Activated CD8-positive, alpha-beta memory T cell treated with anti-CD3 and anti-CD28 coated beads for 36 hours (primary cell): ENCODE measurements at regions not wholly inside any gene's neighbourhood (a gene's known extent, or its start where the extent isn't known, plus 50 kb on each side); places are given as distances from the start of the nearest gene placed in this dataset.

Experiments
- CTCF ChIA-PET: fragments of 350-600 bp; sonication (Branson Sonifier 250); formaldehyde crosslinking; loops from one replicate; lab custom pipeline; 2021; ENCODE audit warnings: antibody characterized with exemption; lab: Charles Lee
- POLR2A ChIA-PET: fragments of 350-600 bp; sonication (Branson Sonifier 250); formaldehyde crosslinking; loops from one replicate; lab custom pipeline; 2021; ENCODE audit warnings: antibody characterized with exemption; lab: Charles Lee

DNA sequence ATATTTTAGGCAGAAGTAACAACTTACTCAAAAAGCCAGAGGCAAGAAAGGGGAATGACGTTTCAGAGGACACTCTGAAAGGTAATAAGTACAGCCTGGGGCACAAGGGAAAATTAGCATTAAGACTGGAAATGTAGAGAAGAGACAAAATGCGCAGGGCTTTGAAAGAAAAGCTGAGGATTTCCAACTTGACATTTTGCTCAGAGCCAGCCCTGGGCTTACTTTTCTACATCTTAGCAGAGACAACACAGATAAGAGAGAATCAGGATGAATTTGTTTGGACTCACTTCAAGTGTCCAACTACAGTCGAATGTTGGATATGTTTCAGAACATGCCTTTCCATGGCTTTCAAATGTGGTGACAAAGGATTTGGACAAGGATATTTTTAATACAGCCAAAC is 808.9 kb upstream of the LUZP2 start:
- POLR2A ChIA-PET: no interaction called here
- CTCF ChIA-PET: no interaction called here

DNA sequence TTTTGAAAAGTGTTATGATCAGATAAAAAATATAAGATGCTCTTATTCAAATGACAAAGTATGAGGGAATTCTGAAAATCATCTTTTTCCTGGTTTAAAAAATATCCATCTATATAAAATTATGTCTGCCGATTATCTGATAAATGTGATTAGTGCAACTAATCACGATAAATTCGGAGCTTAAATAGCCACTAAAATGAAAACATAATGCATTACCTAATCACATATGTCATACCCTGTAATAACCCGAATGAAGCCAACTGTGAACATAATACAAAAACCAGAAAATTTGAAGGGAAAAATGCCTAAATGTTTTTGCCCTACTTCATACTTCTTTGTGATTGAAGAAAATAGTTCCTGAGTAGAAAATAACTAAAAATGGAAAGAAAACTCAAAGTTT is 808.4 kb upstream of the LUZP2 start:
- ChIA-PET CTCF (no interaction called here), POLR2A (no interaction called here)

DNA sequence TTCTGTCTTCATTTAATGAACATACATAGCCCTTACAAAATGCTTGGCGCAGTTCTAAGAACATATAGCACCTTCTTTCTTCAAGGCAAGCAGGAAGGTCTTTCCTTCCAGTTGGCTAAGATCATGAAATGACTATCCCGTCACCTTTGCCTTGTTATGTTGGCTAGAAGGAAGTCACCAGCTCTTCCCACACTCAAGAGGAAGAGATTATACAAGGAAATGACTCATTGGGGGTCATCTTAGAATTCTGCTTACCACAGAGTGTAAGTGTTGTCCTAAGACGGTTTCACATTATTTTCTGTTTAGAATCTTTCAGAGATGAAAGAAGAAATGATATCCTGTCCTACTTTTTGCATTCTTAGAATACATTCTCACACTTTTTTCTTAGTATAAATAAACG is 808.0 kb upstream of the LUZP2 start:
- ChIA-PET CTCF (no interaction called here), POLR2A (no interaction called here)

DNA sequence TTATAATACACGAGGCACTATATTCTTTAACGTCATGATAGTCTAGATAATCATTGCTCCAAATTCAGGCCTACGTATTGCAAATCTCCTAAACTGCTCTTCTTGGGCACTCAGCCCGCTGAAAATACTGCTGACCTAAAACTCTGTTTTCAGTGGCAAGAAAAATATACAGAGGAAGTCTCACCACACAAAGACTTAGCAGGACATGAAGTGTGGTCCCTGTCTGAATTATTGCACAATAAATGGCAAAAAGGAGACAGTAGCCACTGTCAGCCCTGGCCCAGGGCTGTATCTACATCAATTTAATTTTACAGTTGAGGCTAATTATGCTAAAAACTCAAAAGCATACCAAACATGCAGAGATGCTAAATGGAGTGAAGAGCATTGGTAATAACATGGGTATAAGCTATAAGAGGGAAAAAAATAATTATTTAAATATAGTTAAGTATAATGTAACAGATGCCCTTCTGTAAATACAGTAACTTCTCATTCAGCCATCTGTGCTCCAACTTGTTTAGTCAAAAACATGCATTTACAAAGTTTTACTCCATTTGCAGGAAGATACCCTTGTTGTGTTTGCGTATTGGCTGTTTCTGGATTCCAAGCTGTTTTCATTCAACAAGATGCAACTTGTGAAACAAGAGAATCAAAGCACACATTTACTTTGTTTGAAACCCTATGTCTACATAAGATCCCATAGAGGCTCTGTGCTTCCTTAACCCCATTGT is 800.0 kb upstream of the LUZP2 start:
- POLR2A ChIA-PET: no interaction called here
- CTCF ChIA-PET: no interaction called here

DNA sequence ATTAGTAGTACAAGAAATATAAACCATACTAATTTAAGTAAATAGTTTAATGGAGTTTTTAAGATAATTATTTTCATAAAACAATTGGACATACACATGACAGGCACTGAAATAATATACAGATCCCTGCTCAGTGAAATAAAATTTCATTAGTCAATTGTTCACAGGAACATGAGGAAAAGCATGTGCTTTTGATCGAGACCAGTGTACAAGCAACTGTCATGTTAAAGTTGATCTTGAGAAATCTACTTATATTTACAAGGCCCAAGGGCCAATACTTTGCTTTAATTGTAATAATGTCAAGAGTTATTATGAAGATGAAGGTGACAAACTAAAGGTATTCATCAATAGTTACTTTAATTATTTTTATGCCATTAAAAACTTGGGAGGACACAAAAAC is 792.7 kb upstream of the LUZP2 start:
- ChIA-PET CTCF (no interaction called here), POLR2A (no interaction called here)

DNA sequence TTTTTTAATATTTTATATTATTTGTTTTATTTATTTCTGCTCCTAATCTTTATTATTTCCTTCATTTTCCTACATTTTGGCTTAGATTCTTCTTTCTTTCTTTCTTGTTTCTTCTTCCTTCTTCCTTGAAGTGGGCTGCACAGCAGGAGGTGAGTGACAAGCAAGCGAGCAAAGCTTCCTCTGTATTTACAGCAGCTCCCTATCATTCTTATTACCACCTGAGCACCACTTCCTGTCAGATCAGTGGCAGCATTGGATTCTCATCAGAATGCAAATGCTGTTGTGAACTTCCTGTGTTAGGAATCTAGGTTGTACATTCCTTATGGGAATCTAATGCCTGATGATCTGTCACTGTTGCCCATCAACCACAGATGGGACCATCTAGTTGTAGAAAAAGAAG is 784.9 kb upstream of the LUZP2 start:
- POLR2A ChIA-PET: no interaction called here
- CTCF ChIA-PET: no interaction called here

DNA sequence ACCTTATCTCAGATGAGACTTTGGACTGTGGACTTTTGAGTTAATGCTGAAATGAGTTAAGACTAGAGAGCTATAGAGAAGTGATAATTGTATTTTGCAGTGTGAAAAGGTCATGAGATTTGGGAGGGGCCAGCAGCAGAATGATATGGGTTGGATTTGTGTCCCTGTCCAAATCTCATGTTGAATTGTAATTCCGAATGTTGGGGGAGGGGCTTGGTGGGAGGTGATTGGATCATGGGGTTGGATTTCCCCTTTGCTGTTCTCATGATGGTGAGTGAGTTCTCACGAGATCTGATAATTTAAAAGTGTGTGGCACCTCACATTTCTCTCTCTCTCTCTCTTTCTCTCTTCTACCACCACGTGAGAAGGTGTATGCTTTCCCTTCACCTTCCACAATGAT is 777.8 kb upstream of the LUZP2 start:
- CTCF ChIA-PET: no interaction called here

DNA sequence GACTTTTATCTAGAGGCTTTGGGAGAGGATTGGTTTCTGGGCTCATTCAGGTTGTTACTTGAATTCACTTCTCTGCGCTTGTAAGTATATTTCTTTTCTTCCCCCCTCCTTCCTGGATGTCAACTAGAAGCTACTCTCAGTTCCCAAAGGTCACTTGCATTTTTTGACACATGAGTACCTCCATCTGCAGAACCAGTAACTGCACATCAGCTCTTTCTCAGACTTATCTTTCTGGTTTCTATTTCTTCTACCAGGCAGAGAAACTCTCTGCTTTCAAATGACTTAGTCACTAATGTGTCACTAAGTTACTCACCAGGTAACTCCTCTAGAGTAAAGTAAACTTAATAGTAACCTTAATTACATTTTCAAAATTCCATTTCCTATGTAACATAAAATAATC is 773.0 kb upstream of the LUZP2 start:
- CTCF ChIA-PET: no interaction called here
- POLR2A ChIA-PET: no interaction called here

More for the DNA sequence above, 777.8 kb upstream of the LUZP2 start:
- POLR2A ChIA-PET: no interaction called here

DNA sequence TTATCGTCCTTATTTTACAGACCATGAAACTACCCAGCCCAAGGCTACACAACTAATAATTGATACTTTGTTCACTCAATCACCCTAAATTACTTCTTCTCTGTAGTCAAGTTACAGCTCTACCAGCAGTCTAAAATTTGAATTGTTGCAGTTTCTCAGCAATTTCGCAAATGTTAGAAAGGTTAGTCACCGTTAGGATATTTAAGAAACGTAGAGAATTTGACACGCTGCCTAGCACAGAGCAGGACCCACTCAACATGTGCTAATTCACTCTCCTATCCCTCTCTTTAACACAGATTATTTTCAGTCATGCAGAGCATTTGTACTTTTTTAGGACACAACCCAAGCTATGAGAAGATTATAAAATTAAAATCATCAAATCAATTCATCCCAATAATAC is 771.1 kb upstream of the LUZP2 start:
- POLR2A ChIA-PET: no interaction called here
- CTCF ChIA-PET: no interaction called here

DNA sequence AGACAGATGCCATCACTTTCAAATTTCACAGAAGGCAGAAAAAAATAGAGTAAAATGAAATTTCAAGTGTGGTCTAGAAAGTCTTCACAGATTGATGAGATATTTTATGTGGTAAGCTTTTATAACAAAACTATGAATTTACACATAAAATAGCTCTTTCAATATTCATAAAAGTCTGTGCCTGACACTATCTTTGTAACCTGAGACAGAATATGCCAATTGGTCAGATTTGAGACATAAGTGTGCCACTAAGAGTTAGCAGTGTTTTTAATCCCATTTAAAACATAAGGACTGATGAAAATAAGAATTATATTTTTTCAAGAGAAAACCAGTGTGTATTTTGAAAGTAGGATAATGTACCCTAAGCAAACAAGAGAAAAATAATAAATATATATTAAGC is 769.5 kb upstream of the LUZP2 start:
- CTCF ChIA-PET: no interaction called here
- POLR2A ChIA-PET: no interaction called here

DNA sequence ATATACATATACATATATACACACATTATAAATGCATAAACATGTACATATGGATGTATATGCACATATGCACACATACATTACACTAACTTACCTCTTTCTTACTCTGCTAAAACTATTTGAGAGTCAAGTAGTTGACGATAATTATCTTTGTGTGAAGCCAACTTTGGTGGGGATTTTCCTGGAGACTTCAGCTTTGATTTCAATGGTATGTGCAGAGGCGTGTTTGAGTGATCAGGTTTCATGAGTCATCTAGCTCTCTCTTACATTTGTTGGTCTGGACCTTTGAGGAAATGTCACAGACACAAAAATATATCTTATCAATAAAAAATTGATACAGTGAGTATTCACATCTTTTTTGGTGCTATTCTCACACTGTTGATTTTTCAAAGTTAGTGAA is 769.1 kb upstream of the LUZP2 start:
- POLR2A ChIA-PET: no interaction called here
- CTCF ChIA-PET: no interaction called here

DNA sequence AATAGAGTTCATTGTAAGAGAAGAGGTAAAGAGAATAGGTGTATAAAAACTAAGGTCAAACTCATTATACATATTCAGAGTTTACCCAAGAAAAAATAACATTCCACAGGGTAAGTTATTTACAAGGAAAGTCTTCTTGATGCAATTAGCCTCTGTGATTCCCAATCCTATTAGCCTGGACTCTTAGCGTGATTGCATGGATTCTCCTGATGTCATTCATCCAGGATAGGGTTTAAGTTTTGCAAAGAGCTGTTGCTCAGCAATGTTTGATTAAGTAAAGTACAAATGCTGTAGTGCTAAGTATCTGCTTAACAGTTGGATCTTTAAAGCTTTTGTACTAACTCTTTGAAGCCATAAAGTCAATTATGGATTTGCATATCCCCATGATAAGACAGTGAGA is 767.8 kb upstream of the LUZP2 start:
- ChIA-PET CTCF (no interaction called here), POLR2A (no interaction called here)

DNA sequence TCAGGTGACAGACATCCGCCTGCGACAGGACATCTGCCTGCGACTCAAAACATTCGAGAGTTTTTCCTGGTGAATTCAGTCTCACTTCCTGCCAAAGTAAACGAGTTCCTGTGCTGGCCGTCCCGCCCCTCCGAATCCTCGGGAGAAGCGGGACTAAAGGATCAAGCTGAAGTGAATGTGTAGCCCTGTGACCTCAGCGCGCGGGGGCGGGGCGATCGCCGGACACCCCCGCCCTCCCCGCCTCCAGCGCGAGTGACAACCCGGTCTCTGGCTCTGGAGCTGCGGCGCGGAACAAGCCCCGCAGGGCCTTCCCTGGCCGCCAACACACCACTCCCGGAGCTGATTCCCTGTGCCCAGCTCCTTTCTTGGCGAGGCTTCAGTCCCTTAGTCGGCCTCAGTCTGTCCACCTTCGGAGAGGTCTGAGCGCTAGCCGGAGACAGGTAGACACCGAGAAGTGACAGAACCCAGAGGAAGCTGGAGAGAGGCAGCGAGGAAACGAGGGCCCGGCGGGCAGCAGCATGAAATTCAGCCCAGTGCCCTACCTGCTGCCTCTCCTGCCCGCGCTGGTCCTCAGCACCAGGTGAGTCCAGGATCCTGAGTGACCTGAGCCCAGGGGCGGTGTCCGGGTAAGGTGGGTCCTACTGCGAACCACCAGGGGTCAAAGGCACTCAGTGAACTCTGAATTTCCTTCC is 766.4 kb upstream of the LUZP2 start:
- ChIA-PET POLR2A (no interaction called here), CTCF (no interaction called here)

DNA sequence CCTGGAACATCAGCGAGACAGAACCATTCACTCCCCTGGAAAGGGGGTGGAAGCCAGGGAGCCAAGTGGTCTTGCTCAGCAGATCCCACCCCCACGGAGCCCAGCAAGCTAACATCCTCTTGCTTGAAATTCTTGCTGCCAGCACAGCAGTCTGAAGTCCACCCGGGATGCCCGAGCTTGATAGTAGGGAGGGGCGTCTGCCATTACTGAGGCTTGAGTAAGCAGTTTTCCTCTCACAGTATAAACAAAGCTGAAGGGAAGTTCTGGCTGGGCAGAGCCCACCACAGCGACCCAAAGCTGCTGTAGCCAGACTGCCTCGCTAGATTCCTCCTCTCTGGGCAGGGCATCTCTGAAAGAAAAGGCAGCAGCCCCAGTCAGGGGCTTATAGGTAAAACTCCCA is 764.8 kb upstream of the LUZP2 start:
- CTCF ChIA-PET: no interaction called here
- POLR2A ChIA-PET: no interaction called here

DNA sequence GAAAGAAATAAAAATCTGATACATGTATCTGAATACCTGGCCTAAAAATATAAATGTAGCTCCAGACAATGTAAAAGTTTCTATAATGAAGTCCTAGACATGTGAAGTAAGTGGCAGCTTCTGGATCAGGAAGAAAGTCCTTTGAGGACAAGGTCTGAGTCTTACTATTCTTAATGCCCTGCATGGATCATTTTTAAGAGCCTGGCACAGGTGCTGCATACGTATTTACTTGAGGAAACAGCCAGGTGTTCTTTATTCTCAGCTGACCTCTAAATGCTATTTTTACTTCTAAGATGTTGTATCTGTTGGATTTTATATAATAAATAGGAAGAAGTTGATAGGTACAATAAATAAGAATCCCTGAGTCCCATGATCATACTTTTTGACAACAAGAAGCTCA is 750.0 kb upstream of the LUZP2 start:
- POLR2A ChIA-PET: no interaction called here
- CTCF ChIA-PET: no interaction called here

DNA sequence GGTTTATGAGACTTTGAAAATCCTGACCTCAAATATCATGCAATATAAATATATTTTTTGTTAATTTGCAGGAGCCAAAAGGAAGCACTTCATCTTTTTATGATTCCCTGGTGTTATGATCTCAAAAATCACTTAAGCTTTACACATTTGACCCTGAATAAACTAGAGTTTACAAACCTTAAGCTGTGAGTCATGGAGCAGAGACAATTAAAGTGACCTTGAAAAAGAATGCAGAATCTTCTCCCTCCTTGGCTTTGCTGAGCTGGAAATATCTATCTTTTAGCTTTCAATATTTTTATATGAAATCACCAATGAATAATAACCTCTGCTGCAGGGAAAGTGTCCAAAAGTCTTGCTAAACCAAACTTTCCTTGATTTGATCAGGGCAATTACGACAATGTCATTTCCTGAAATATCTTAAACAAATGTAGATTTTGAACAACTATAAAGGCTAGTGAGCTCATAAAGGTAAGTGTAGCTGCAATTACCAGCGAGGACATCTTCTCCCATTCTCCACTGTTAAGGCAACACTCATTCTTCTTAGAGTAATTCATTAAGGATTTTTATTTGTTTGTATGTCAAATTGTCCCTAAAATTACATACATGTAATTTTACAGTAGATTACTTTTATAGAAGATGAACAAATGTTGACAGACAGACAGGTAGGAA is 747.0 kb upstream of the LUZP2 start:
- ChIA-PET POLR2A (no interaction called here), CTCF (no interaction called here)

DNA sequence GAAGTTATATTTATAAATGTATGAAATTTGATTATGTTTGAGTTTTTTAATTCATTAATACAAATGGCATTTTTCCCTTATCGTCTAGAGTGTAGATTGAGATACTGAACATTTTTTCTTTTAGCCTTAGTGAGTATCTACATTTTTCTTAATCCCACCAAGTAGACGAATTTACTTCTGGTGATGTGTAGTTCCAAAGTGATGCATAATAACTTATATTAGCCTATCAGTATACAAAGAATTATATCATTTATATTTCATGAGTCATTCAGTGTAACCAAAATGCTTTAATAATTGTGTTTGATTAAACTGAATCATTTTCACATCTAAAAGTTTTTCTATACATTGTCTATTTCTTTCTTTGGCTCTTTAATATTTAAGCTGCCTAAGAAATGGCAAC is 745.6 kb upstream of the LUZP2 start:
- POLR2A ChIA-PET: no interaction called here
- CTCF ChIA-PET: no interaction called here

DNA sequence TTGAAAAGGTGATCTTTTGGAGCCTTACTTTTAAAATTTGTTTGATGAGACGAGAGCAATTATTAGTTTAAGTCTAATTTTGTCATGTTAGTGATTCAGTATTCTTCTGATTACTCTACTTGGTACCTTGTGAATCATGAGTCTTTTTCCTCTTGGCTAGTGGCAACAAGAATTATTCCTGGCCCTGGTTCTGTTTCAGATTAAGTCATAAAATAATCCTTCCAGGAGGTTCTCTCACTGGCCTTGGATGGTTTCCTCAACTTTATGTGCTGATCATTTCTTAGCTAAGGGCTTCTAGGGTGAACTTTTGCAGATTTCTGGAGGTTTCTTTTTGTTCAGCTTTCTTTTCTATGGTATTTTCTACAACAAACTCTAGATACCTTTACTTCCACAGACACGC is 741.8 kb upstream of the LUZP2 start:
- CTCF ChIA-PET: no interaction called here
- POLR2A ChIA-PET: no interaction called here

DNA sequence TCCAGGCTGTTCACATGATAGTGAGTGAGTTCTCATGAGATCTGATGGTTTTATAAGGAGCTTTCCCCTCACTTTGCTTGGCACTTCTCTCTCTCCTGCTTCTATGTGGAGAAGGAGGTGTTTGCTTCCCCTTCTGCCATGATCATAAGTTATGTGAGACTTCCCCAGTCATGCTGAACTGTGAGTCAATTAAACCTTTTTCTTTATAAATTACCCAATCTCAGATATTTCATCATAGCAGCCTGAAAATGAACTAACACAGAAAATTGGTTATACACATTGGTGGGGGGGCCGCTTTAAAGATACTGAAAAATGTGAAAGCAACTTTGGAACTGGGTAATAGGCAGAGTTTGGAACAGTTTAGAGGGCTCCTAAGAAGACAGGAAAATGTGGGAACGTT is 741.1 kb upstream of the LUZP2 start:
- CTCF ChIA-PET: no interaction called here
- POLR2A ChIA-PET: no interaction called here

DNA sequence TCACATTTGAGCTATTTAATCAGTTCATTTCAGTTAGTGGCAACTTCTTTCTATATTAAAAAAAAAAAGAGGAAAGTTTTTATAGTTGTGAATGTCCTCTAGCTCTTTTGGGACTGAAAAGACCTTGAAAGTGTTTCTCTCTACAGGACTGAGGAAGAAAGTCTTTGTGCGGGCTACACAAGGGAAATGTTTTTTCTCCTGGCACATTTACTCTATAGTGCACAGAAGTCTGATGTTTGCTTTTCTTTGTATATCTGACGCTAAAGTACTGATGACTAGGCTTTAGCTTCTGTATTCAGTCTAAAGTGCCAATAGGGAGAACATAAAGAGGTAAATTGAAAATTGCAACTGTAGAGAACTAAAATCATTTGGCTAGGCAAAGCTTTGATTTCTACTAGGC is 737.4 kb upstream of the LUZP2 start:
- POLR2A ChIA-PET: no interaction called here

DNA sequence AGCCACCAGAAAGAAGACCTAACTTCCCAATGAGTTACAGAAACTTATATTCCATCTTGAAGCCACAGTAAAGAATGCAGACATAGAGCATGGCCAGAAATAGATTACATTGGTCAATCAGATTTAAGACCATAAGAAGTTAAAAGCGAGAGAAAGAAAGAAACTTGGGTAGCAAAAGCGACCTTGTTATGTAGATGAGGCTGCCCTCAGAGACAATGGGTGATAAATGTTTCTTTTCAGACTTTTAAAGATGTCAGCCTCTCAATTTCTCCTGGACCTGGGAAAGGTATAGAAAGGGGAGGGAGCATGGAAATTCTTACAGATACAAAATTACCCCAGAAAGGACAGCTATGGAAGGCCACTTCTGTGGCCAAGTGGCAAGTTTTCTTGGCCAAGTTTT is 732.6 kb upstream of the LUZP2 start:
- POLR2A ChIA-PET: no interaction called here
- CTCF ChIA-PET: no interaction called here

More for the DNA sequence above, 737.4 kb upstream of the LUZP2 start:
- CTCF ChIA-PET: no interaction called here
